ENCODE measurements at regions not wholly inside any gene's neighbourhood (a gene's known extent, or its start where the extent isn't known, plus 50 kb on each side); places are given as distances from the start of the nearest gene placed in this dataset.

- peaks cover 7 to 21% of the 10 kb centered on the region in 2 experiments; a peak in 3 of 4 replicates for H3K9me3 ChIP-seq (ENCODE audit: control insufficient read depth in 1 of 2, insufficient read depth in 1 of 2, low read depth in 1 of 2, low read length in 2 of 2)
- CTCF ChIA-PET: no interaction called here
- RAD21 ChIA-PET (ENCODE audit: low non-redundant PET in 1 of 2, low total read pairs in 2 of 2, uncharacterized antibody in 2 of 2, unreplicated experiment in 2 of 2): no interaction called here
- H3K9me2 ChIP-seq (ENCODE audit: insufficient read depth): no peaks in the 10 kb centered on the region
- ATAC-seq: no peak
- no peaks in the 10 kb centered on the region for H3K36me3 ChIP-seq (ENCODE audit: control insufficient read depth in 1 of 2, insufficient read depth in 2 of 2, low read length in 2 of 2)
- no peaks in the 10 kb centered on the region for H4K20me1 ChIP-seq (ENCODE audit: insufficient read depth)
- H2AFZ ChIP-seq (ENCODE audit: low read depth, low read length, poor library complexity, severe bottlenecking): no peak overlapping the region
- no peak overlapping the region for H3K4me3 ChIP-seq (replicated peaks in 1 of 2; ENCODE audit: low read depth in 1 of 2, low read length in 2 of 2)
- H3K4me1 ChIP-seq (ENCODE audit: control insufficient read depth in 1 of 2, insufficient read depth in 2 of 2, low read length in 2 of 2): no peaks in the 10 kb centered on the region
- no TSS peak for BruUV-seq (replicated peaks)
- no peaks in the 10 kb centered on the region for H3K79me2 ChIP-seq (ENCODE audit: insufficient read depth, low read length)
- H3K27me3 ChIP-seq (ENCODE audit: insufficient read depth, low read length): no peaks in the 10 kb centered on the region
- no peak for DNase-seq (ENCODE audit: low read depth, low spot score)
- POLR2A ChIA-PET: no interaction called here
- TF ChIP-seq SRF (IDR thresholded peaks at IDR 0.05; ENCODE audit: low read depth) (no peak), MAX (IDR thresholded peaks at IDR 0.05) (no peak), CEBPB (IDR thresholded peaks at IDR 0.05; ENCODE audit: low read depth) (no peak), EZH2phosphoT487 (IDR thresholded peaks at IDR 0.05; ENCODE audit: borderline replicate concordance) (no peak), EZH2 (IDR thresholded peaks at IDR 0.05) (no peak), ATF3 (IDR thresholded peaks at IDR 0.05) (no peak), RAD21 (IDR thresholded peaks at IDR 0.05; ENCODE audit: low read depth) (no peak), YY1 (IDR thresholded peaks at IDR 0.05; ENCODE audit: extremely low read depth, insufficient replicate concordance, low read depth, low read length) (no peak), JUND (IDR thresholded peaks at IDR 0.05) (no peak), ZNF274 (IDR thresholded peaks at IDR 0.05; ENCODE audit: low read depth, low read length) (no peak), FOSL1 (IDR thresholded peaks at IDR 0.05; ENCODE audit: low read depth) (no peak), POLR2AphosphoS5 (IDR thresholded peaks at IDR 0.05; ENCODE audit: low read depth, low read length) (no peak), TCF7L2 (IDR thresholded peaks at IDR 0.05; ENCODE audit: borderline replicate concordance, extremely low read depth, insufficient read depth, insufficient read length) (no peak), CBX3 (IDR thresholded peaks at IDR 0.05; ENCODE audit: low read depth) (no peak), ZBTB33 (IDR thresholded peaks at IDR 0.05; ENCODE audit: extremely low read depth, insufficient replicate concordance, low read length) (no peak), REST (IDR thresholded peaks at IDR 0.05; ENCODE audit: low read depth) (no peak), SP1 (IDR thresholded peaks at IDR 0.05; ENCODE audit: low read depth) (no peak)
- H3K9ac ChIP-seq (ENCODE audit: low read length): no peak overlapping the region
- intact Hi-C loops (cut with micrococcal nuclease): no loop called here
- H3K27ac ChIP-seq (ENCODE audit: low read depth, low read length): no peak overlapping the region
- H3K4me2 ChIP-seq (ENCODE audit: low read length): no peak overlapping the region
Measured at GRCh38 chr6:62357835-62358234, 71.8 kb upstream of the KHDRBS2 start.
